CD4-positive, CD25-positive, alpha-beta regulatory T cell (primary cell): ENCODE measurements at regions not wholly inside any gene's neighbourhood (a gene's known extent, or its start where the extent isn't known, plus 50 kb on each side); places are given as distances from the start of the nearest gene placed in this dataset.
"Not testable (repeated sequence)": the region's sequence is repeated elsewhere in the genome, so short reads cannot be mapped to it uniquely, and the experiment has no call there.

ENCODE experiments used
- ATAC-seq, 2 donors: fragments of 150-1000 bp; cut with Tn5 transposase; one replicate each; pipeline ENCODE4 v1.10.0; 2021; ENCODE audit warnings: low read depth in 2 of 2, moderate number of reproducible peaks in 2 of 2, moderate library complexity in 1 of 2
- DNase-seq, 3 donors: peaks; one replicate each; pipeline versions ENCODE4 v3.0.0 to v3.0.0-alpha.2; 2012 to 2022; ENCODE audit warnings: mixed read lengths in 1 of 3
- H3K27ac ChIP-seq: one replicate; pipeline ENCODE4 v1.7.0; 2013; ENCODE audit warnings: mild to moderate bottlenecking, low read length; ENCODE audit not compliant: insufficient read depth, poor library complexity, severe bottlenecking
- H3K27me3 ChIP-seq: one replicate; pipeline ENCODE4 v1.7.0; 2013; ENCODE audit warnings: low read length; ENCODE audit not compliant: control insufficient read depth, insufficient read depth
- H3K36me3 ChIP-seq: one replicate; pipeline ENCODE4 v1.7.0; 2013; ENCODE audit warnings: mild to moderate bottlenecking, low read length, moderate library complexity; ENCODE audit not compliant: control insufficient read depth, insufficient read depth
- H3K4me1 ChIP-seq: 2 replicates; pipeline ENCODE4 v1.7.0; 2013; ENCODE audit warnings: mild to moderate bottlenecking, low read length; ENCODE audit not compliant: insufficient read depth, control insufficient read depth, poor library complexity, severe bottlenecking
- H3K4me3 ChIP-seq: one replicate; pipeline ENCODE4 v1.7.0; 2013; ENCODE audit warnings: low read depth, mild to moderate bottlenecking, low read length, moderate library complexity
- H3K9me3 ChIP-seq, 2 experiments: 1 replicate in 1 of 2; 2 replicates in 1 of 2; pipeline ENCODE4 v1.7.0; 2013; ENCODE audit warnings: low read length in 2 of 2, mild to moderate bottlenecking in 1 of 2, moderate library complexity in 1 of 2; ENCODE audit not compliant: control insufficient read depth in 2 of 2
- H3K27ac Mint-ChIP-seq, 3 donors: one replicate each; pipeline ENCODE4 v1.8.0; 2020 to 2022; ENCODE audit warnings: mild to moderate bottlenecking in 3 of 3, mixed read lengths in 3 of 3, moderate library complexity in 2 of 3
- H3K27me3 Mint-ChIP-seq: one replicate; pipeline ENCODE4 v1.8.0; 2022; ENCODE audit warnings: mild to moderate bottlenecking, mixed read lengths
- H3K36me3 Mint-ChIP-seq: one replicate; pipeline ENCODE4 v1.8.0; 2020; ENCODE audit warnings: mixed read lengths
- H3K4me1 Mint-ChIP-seq, 4 donors: one replicate each; pipeline ENCODE4 v1.8.0; 2020 to 2022; ENCODE audit warnings: mixed read lengths in 4 of 4, mild to moderate bottlenecking in 1 of 4
- H3K4me3 Mint-ChIP-seq, 4 donors: one replicate each; pipeline ENCODE4 v1.8.0; 2020 to 2022; ENCODE audit warnings: mild to moderate bottlenecking in 4 of 4, mixed read lengths in 4 of 4, moderate library complexity in 3 of 4
- H3K9me3 Mint-ChIP-seq, 7 donors: one replicate each; pipeline ENCODE4 v1.8.0; 2020 to 2022; ENCODE audit warnings: mixed read lengths in 7 of 7, mild to moderate bottlenecking in 3 of 7, moderate library complexity in 2 of 7

GRCh38 chr10:105585753-105586152, 944.7 kb downstream of the SORCS3 start:
- Histone ChIP-seq H3K27me3 (no peaks in the 10 kb centered on the region), H3K27ac (no peak overlapping the region), H3K4me1 (no peaks in the 10 kb centered on the region), H3K36me3 (no peaks in the 10 kb centered on the region), H3K9me3 (no peaks in the 10 kb centered on the region), H3K4me3 (no peak overlapping the region)
- H3K4me1 Mint-ChIP-seq = no peaks in the 10 kb centered on the region
- DNase-seq = no peak
- H3K4me3 Mint-ChIP-seq = no peak overlapping the region
- H3K27ac Mint-ChIP-seq = no peak overlapping the region
- ATAC-seq = no peak
- H3K9me3 Mint-ChIP-seq = peaks cover 0 to 8% (median 4%) of the 10 kb centered on the region in 7 donors
- no peaks in the 10 kb centered on the region for H3K36me3 Mint-ChIP-seq
- no peaks in the 10 kb centered on the region for H3K27me3 Mint-ChIP-seq

GRCh38 chr10:105585171-105585570, 944.1 kb downstream of the SORCS3 start:
- H3K9me3 Mint-ChIP-seq = peaks cover 0 to 10% (median 4%) of the 10 kb centered on the region in 7 donors
- no peaks in the 10 kb centered on the region for H3K36me3 Mint-ChIP-seq
- Histone ChIP-seq H3K27ac (no peak overlapping the region), H3K4me3 (no peak overlapping the region), H3K27me3 (no peaks in the 10 kb centered on the region), H3K36me3 (no peaks in the 10 kb centered on the region), H3K4me1 (no peaks in the 10 kb centered on the region), H3K9me3 (no peaks in the 10 kb centered on the region)
- H3K4me1 Mint-ChIP-seq = no peaks in the 10 kb centered on the region
- H3K27ac Mint-ChIP-seq = no peak overlapping the region
- no peaks in the 10 kb centered on the region for H3K27me3 Mint-ChIP-seq
- DNase-seq = no peak
- ATAC-seq = no peak
- no peak overlapping the region for H3K4me3 Mint-ChIP-seq

- Histone ChIP-seq H3K9me3 (no peaks in the 10 kb centered on the region), H3K4me1 (no peaks in the 10 kb centered on the region), H3K4me3 (no peak overlapping the region), H3K27me3 (no peaks in the 10 kb centered on the region), H3K27ac (no peak overlapping the region), H3K36me3 (no peaks in the 10 kb centered on the region)
- DNase-seq = no peak
- Mint-ChIP-seq H3K36me3 (no peaks in the 10 kb centered on the region), H3K4me3 (no peak overlapping the region), H3K9me3 (peaks cover 3 to 15% (median 10%) of the 10 kb centered on the region in 7 donors), H3K4me1 (no peaks in the 10 kb centered on the region), H3K27me3 (no peaks in the 10 kb centered on the region), H3K27ac (no peak overlapping the region)
- no peak for ATAC-seq
Observed at GRCh38 chr10:105579112-105579511, 938.0 kb downstream of the SORCS3 start.

- no peak for DNase-seq
- H3K36me3 Mint-ChIP-seq = no peaks in the 10 kb centered on the region
- Histone ChIP-seq H3K27ac (no peak overlapping the region), H3K4me1 (no peaks in the 10 kb centered on the region), H3K27me3 (no peaks in the 10 kb centered on the region), H3K4me3 (no peak overlapping the region), H3K36me3 (no peaks in the 10 kb centered on the region), H3K9me3 (no peaks in the 10 kb centered on the region)
- H3K27me3 Mint-ChIP-seq = no peaks in the 10 kb centered on the region
- no peak overlapping the region for H3K4me3 Mint-ChIP-seq
- no peaks in the 10 kb centered on the region for H3K4me1 Mint-ChIP-seq
- H3K9me3 Mint-ChIP-seq = peaks cover 4 to 22% (median 13%) of the 10 kb centered on the region in 7 donors
- H3K27ac Mint-ChIP-seq = no peak overlapping the region
- ATAC-seq = no peak
Observed at GRCh38 chr10:105577865-105578607, 936.9 kb downstream of the SORCS3 start.

DNA sequence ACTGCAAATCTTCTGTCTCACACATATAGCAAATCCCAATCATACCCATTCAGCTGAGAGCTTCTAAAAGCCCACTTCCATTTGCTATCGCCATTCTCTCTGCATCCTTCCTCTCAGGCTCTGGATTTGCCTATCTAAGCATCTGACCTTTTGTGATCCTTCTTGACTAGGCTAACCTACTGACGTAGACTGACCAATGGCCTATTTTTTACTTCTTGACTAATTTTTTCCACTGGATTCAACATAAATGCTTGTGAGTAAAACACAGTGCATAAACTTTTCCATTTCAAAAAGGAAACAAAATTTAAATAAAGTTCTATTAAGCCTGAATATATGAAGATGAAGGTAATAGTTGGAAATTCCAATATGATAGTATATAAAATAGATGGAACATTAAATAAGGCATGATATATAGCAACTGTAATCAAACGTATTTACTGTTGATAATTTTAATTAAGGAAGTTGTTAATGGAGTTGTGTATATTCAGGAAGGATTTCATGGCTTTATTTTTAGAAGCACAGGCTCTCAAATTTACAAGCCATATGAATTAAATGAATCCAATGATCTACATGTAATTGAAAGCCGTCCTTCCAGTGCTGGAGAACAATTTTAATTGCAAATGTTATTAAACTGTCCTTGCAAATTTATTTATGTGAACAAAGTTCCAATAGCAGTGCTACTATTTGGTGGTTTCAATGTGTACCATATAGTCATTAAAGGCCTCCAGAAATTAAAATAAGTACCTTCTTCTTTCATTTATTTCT, 918.4 kb downstream of the SORCS3 start:
- no peaks in the 10 kb centered on the region for H3K9me3 ChIP-seq
- Mint-ChIP-seq H3K4me1 (no peaks in the 10 kb centered on the region), H3K27ac (no peak overlapping the region), H3K4me3 (no peak overlapping the region), H3K9me3 (peaks cover 0 to 11% (median 4%) of the 10 kb centered on the region in 7 donors), H3K36me3 (no peaks in the 10 kb centered on the region), H3K27me3 (no peaks in the 10 kb centered on the region)
- ATAC-seq (no peak), DNase-seq (no peak)
- H3K4me3 ChIP-seq = no peak overlapping the region
- no peak overlapping the region for H3K27ac ChIP-seq
- H3K36me3 ChIP-seq = no peaks in the 10 kb centered on the region
- H3K27me3 ChIP-seq = no peaks in the 10 kb centered on the region
- H3K4me1 ChIP-seq = no peaks in the 10 kb centered on the region

DNA sequence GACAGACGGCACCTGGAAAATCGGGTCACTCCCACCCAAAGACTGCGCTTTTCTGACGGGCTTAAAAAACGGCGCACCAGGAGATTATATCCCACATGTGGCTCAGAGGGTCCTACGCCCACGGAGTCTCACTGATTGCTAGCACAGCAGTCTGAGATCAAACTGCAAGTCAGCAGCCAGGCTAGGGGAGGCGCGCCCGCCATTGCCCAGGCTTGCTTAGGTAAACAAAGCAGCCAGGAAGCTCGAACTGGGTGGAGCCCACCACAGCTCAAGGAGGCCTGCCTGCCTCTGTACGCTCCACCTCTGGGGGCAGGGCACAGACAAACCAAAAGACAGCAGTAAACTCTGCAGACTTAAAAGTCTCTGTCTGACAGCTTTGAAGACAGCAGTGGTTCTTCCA, 909.4 kb downstream of the SORCS3 start:
- H3K9me3 ChIP-seq, H3K27me3 ChIP-seq, H3K4me3 Mint-ChIP-seq, DNase-seq, ATAC-seq, H3K36me3 Mint-ChIP-seq, H3K4me3 ChIP-seq, H3K4me1 Mint-ChIP-seq, H3K27ac ChIP-seq, H3K27me3 Mint-ChIP-seq, H3K4me1 ChIP-seq, H3K36me3 ChIP-seq, H3K27ac Mint-ChIP-seq: not testable (repeated sequence)
- peaks cover 0 to 15% (median 4%) of the 10 kb centered on the region in 7 donors for H3K9me3 Mint-ChIP-seq

GRCh38 chr10:105549731-105550130, 908.6 kb downstream of the SORCS3 start:
- H3K27me3 Mint-ChIP-seq = no peaks in the 10 kb centered on the region
- Histone ChIP-seq H3K27me3 (no peaks in the 10 kb centered on the region), H3K4me1 (no peaks in the 10 kb centered on the region), H3K27ac (no peak overlapping the region), H3K36me3 (no peaks in the 10 kb centered on the region), H3K4me3 (no peak overlapping the region), H3K9me3 (no peaks in the 10 kb centered on the region)
- H3K27ac Mint-ChIP-seq = no peak overlapping the region
- H3K4me1 Mint-ChIP-seq = no peaks in the 10 kb centered on the region
- DNase-seq = no peak
- H3K4me3 Mint-ChIP-seq = no peak overlapping the region
- H3K9me3 Mint-ChIP-seq = peaks cover 1 to 15% (median 4%) of the 10 kb centered on the region in 7 donors
- no peak for ATAC-seq
- no peaks in the 10 kb centered on the region for H3K36me3 Mint-ChIP-seq

DNA sequence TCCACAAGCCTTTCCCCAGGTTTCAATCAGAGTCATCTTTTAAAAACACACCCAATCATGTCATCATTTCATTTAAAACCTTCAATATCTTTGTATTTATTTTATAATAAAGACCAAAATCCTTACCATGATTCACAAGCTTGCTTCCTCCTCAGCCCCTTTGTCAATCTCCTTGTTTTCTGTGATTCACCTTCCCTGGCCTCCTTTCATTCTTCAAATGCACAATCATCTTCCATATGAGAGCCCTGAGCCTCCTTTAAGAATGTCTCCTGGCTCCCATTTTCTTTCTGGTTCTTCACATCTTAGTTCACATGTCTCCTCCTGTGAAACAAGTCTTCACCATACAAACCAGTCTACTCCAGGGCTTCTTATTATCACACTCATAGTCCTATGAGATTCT, 904.0 kb downstream of the SORCS3 start:
- no peak overlapping the region for H3K4me3 Mint-ChIP-seq
- Histone ChIP-seq H3K27ac (no peak overlapping the region), H3K36me3 (no peaks in the 10 kb centered on the region), H3K4me1 (no peaks in the 10 kb centered on the region), H3K27me3 (no peaks in the 10 kb centered on the region), H3K9me3 (no peaks in the 10 kb centered on the region), H3K4me3 (no peak overlapping the region)
- H3K4me1 Mint-ChIP-seq = no peaks in the 10 kb centered on the region
- H3K36me3 Mint-ChIP-seq = no peaks in the 10 kb centered on the region
- H3K27ac Mint-ChIP-seq = no peak overlapping the region
- H3K9me3 Mint-ChIP-seq = peaks cover 3 to 20% (median 9%) of the 10 kb centered on the region in 7 donors
- H3K27me3 Mint-ChIP-seq = no peaks in the 10 kb centered on the region
- DNase-seq (no peak), ATAC-seq (no peak)
